ENCODE measurements at regions not wholly inside any gene's neighbourhood (a gene's known extent, or its start where the extent isn't known, plus 50 kb on each side); places are given as distances from the start of the nearest gene placed in this dataset.

DNA sequence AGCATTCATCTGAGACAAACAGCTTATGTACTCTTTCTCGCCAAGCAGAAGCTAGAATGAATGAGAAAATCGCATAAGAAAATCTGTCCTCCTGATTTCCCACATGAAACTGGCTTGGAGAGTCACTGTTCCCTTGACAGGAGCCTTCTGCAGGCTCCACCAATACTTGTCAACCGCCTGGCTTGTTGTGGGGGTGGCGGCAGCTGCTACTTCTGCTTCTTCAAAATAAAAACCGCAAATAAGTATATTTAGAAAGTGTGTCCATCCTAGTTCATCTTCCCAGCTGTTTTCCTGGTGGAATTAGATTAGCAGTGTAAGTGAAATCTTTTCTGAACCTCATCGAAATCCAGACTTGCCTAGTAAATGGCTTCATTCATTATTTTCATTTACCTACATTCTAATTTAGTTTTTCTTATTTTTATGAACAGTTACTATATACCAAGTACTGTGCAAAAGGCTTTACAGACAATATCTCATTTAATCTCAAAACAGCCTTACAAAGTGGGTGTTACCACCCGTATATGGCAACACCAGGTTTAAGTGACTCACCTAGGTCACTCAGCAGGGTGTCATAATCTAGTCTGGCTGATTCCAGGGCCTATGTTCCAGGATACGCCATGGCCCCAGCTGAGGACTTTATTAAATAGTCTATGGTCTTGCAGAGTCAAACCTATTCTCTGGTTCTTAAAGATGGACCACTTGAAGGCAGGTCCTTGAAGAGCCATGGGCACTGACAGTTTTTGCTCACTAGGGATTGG, 104.6 kb upstream of the IGFBP7 start:
- TF ChIP-seq, protein P1, sequence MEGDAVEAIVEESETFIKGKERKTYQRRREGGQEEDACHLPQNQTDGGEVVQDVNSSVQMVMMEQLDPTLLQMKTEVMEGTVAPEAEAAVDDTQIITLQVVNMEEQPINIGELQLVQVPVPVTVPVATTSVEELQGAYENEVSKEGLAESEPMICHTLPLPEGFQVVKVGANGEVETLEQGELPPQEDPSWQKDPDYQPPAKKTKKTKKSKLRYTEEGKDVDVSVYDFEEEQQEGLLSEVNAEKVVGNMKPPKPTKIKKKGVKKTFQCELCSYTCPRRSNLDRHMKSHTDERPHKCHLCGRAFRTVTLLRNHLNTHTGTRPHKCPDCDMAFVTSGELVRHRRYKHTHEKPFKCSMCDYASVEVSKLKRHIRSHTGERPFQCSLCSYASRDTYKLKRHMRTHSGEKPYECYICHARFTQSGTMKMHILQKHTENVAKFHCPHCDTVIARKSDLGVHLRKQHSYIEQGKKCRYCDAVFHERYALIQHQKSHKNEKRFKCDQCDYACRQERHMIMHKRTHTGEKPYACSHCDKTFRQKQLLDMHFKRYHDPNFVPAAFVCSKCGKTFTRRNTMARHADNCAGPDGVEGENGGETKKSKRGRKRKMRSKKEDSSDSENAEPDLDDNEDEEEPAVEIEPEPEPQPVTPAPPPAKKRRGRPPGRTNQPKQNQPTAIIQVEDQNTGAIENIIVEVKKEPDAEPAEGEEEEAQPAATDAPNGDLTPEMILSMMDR (IDR thresholded peaks at IDR 0.05; ENCODE audit: low read depth, low read length, poor library complexity, severe bottlenecking) = no peak
- no peak for TF ChIP-seq EZH2phosphoT487 (IDR thresholded peaks at IDR 0.05; ENCODE audit: borderline replicate concordance, low read length)

Data from DOHH2 (cell line).